ENCODE measurements at regions not wholly inside any gene's neighbourhood (a gene's known extent, or its start where the extent isn't known, plus 50 kb on each side); places are given as distances from the start of the nearest gene placed in this dataset.

GRCh38 chr10:3231951-3232730, 59.6 kb upstream of the PITRM1 start:
- DNase-seq (ENCODE audit: low read depth in 3 of 3, low spot score in 2 of 3), result no peak

- DNase-seq (ENCODE audit: low read depth in 3 of 3, low spot score in 2 of 3), result no peak
Observed at GRCh38 chr10:3229815-3230214, 57.2 kb upstream of the PITRM1 start.

- no peak for DNase-seq (ENCODE audit: low read depth in 3 of 3, low spot score in 2 of 3)
Observed at GRCh38 chr10:3228629-3228945, 56.0 kb upstream of the PITRM1 start.

- DNase-seq (ENCODE audit: low read depth in 3 of 3, low spot score in 2 of 3), result no peak
Observed at GRCh38 chr10:3226960-3227744, 54.6 kb upstream of the PITRM1 start.

GRCh38 chr10:3225561-3225960, 53.0 kb upstream of the PITRM1 start:
- DNase-seq (ENCODE audit: low read depth in 3 of 3, low spot score in 2 of 3), result no peak

GRCh38 chr10:3224241-3224640, 51.7 kb upstream of the PITRM1 start:
- DNase-seq (ENCODE audit: low read depth in 3 of 3, low spot score in 2 of 3), result no peak

- DNase-seq (ENCODE audit: low read depth in 3 of 3, low spot score in 2 of 3), result no peak
Observed at GRCh38 chr10:3222626-3223025, 50.0 kb upstream of the PITRM1 start.

All from right renal cortex interstitium (tissue), 3 donors.